ENCODE measurements at regions not wholly inside any gene's neighbourhood (a gene's known extent, or its start where the extent isn't known, plus 50 kb on each side); places are given as distances from the start of the nearest gene placed in this dataset.
"Not testable (repeated sequence)": the region's sequence is repeated elsewhere in the genome, so short reads cannot be mapped to it uniquely, and the experiment has no call there.

- DNase-seq: no peak
These were observed 736.9 kb upstream of the PRMT6 start for GRCh38 chr1:106319612-106320011.

GRCh38 chr1:106325600-106325999, 730.9 kb upstream of the PRMT6 start:
- DNase-seq: no peak

- no peak for DNase-seq
These were observed 712.0 kb upstream of the PRMT6 start for GRCh38 chr1:106344494-106344893.

GRCh38 chr1:106360252-106360651, 696.2 kb upstream of the PRMT6 start:
- DNase-seq: no peak

GRCh38 chr1:106366627-106367319, 689.7 kb upstream of the PRMT6 start:
- DNase-seq: no peak

- DNase-seq: no peak
These were observed 678.2 kb upstream of the PRMT6 start for GRCh38 chr1:106378261-106378660.

GRCh38 chr1:106380772-106381171, 675.7 kb upstream of the PRMT6 start:
- no peak for DNase-seq

- not testable (repeated sequence) for DNase-seq
These were observed 667.3 kb upstream of the PRMT6 start for GRCh38 chr1:106389160-106389559.

GRCh38 chr1:106393046-106393445, 663.4 kb upstream of the PRMT6 start:
- no peak for DNase-seq

- no peak for DNase-seq
These were observed 660.5 kb upstream of the PRMT6 start for GRCh38 chr1:106396020-106396419.

- DNase-seq: no peak
These were observed 658.1 kb upstream of the PRMT6 start for GRCh38 chr1:106398391-106398790.

- no peak for DNase-seq
These were observed 650.4 kb upstream of the PRMT6 start for GRCh38 chr1:106406114-106406513.

- not testable (repeated sequence) for DNase-seq
These were observed 644.2 kb upstream of the PRMT6 start for GRCh38 chr1:106412321-106412720.

- no peak for DNase-seq
These were observed 621.2 kb upstream of the PRMT6 start for GRCh38 chr1:106435269-106435668.

GRCh38 chr1:106439475-106439874, 617.0 kb upstream of the PRMT6 start:
- no peak for DNase-seq

- DNase-seq: no peak
These were observed 609.0 kb upstream of the PRMT6 start for GRCh38 chr1:106447466-106447865.

- no peak for DNase-seq
These were observed 599.6 kb upstream of the PRMT6 start for GRCh38 chr1:106456832-106457231.

GRCh38 chr1:106457368-106457767, 599.1 kb upstream of the PRMT6 start:
- no peak for DNase-seq

GRCh38 chr1:106458866-106459265, 597.6 kb upstream of the PRMT6 start:
- no peak for DNase-seq

- no peak for DNase-seq
These were observed 597.1 kb upstream of the PRMT6 start for GRCh38 chr1:106459418-106459817.

GRCh38 chr1:106465666-106466065, 590.8 kb upstream of the PRMT6 start:
- no peak for DNase-seq

- DNase-seq: no peak
These were observed 575.8 kb upstream of the PRMT6 start for GRCh38 chr1:106480629-106481028.

- no peak for DNase-seq
These were observed 563.6 kb upstream of the PRMT6 start for GRCh38 chr1:106492880-106493279.

GRCh38 chr1:106494646-106495045, 561.8 kb upstream of the PRMT6 start:
- DNase-seq: no peak

- no peak for DNase-seq
These were observed 558.2 kb upstream of the PRMT6 start for GRCh38 chr1:106498238-106498637.
